HG02798 (cell line): ENCODE measurements at regions not wholly inside any gene's neighbourhood (a gene's known extent, or its start where the extent isn't known, plus 50 kb on each side); places are given as distances from the start of the nearest gene placed in this dataset.

Experiments
- ATAC-seq: cut with Tn5 transposase; IDR thresholded peaks from one replicate; pipeline ENCODE4 v1.9.1; 2021; ENCODE audit warnings: mild to moderate bottlenecking; ENCODE audit not compliant: unreplicated experiment, poor library complexity

DNA sequence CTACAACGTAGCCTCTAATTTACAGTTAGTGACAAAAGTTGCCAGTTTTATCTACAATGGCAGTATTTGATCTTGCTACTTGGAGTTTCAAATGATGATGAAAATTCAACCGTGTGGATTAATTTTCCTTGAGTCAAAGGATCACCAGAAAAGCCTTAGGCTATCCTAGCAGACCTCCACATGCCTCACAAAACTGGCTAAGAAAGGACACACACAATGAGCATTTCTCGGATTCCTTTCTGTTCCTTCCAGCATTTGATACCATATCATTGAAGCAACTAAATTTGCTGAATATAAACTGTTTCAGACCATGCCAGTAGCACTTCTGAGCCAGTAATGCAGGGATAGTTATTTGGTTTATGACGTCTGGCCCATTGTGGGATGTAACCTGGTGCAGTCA, 587.4 kb upstream of the MDFIC2 start:
- no peak for ATAC-seq

DNA sequence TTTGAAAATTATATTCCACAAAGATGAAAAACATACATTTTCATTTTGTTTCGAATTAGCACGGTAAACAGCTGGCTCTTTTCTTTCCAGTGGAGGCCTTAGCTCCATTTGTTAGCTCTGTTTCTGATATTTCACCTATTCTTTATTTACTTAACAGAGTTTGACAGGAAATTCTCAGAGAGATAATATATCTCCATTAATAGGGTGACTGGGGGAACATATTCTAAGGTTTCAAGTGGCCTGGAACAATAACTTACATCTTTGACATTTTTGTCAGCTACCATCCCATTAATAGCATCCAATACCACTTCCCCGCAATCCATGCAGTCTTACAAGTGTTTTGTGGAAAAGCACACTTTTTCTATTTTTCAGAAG, 577.6 kb upstream of the MDFIC2 start:
- ATAC-seq: no peak

DNA sequence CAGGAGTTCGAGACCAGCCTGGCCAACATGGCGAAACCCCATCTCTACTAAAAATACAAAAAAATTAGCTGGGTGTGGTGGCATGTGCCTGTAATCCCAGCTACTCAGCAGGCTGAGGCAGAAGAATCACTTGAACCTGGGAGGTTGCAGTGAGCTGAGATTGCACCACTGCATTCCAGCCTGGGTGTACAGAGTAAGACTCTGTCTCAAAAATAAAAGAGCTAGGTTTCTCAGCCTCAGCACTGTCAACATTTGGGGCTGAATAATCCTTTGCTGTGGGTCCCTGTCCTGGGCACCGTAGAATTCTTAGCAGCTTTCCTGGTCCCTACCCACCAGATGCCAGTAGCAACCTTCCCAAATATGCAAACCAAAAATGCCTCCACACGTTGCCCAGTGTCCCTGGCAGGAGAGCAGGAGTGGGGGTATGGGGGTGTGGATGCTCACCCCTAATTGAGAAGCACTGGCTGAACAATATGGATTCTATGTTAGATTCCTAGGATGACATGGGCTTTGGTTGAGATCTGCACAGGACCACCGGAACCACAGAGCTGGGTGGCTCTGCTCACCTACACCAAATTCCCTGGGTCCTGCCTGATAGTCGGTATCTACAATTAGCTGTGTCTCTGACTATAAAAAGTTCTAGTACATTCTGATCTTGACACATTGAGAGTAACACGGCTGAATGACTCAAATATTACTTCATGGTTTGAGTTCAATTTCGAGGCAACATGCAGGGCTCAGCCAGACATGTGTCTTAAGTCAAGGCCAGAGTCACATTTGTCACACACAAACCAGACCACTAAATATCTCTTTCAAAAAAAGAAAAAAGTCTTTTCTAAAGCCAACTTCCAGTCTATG, 577.0 kb upstream of the MDFIC2 start:
- ATAC-seq: no peak

DNA sequence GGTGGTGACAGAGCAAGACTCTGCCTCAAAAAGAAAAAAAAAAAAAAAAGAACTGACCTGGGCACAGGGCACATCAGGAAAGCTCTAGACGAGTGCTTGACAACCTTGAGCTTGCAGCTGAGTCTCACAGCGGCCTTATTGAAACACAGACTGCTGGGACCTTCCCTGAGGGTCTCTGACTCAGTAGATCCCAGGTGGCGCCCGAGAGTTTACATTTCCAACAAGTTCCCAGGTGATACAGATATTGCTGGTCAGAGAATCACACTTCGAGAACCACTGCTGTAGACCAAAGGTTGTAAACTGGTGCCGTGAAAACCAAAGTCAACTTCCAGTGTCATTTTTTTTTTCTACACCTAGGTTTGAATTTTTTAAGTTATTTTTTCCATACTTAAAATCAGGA, 573.2 kb upstream of the MDFIC2 start:
- no peak for ATAC-seq

DNA sequence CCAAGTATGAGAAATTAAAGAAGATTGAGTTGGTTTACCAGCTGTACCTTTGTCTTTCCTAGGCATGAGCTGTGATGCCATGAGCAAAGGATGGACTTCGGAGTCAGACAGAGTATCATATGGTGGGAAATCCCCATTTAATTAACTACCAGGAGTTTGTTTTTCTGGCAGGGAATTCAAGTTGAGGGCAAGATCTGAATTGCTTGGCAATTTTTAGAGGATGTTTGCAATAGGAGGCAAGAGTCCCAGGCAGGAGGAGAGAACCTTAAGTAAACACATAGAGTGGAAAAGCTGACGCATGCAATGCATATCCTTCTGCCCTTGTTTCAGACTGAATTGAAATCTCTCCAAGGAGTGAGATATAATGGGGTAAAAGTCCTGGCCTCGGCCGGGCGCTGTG, 569.7 kb upstream of the MDFIC2 start:
- ATAC-seq: no peak

DNA sequence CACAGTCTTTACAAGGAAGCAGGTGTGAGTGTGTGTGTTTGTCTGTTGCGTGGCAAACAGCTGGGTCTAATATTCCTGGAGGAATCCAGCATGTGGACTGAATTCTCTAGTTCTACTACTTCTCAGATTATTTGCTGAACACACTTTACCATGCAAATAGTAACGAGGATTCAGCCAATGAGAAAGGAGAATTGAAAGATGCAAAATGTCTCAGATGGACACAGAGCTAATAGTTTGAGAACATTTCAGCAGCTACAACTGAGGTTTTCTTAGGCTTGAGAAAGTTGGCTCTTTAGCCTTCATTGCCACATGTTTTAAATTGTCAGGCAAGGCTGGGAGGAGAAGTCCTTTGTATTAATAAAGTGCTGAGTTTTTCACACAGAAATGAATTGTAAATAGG, 568.0 kb upstream of the MDFIC2 start:
- ATAC-seq: no peak

DNA sequence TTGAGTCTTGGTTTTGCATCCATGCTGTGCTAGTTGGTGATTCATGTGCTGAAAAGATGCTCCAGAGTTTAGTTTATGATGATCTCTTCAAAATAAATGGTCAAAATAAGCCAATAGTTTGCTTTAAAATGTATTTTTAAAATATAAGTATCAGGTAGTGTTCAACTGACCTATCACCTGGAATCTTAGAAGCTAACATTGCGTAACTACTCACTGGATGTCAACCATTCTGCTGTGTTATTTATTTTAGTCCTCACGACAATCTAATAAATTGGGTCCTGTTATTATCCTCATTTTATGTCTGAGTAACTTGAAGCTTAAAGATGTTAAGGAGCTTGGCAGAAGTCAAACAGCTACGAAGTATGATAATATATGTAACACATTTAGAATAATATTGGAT, 563.7 kb upstream of the MDFIC2 start:
- no peak for ATAC-seq

DNA sequence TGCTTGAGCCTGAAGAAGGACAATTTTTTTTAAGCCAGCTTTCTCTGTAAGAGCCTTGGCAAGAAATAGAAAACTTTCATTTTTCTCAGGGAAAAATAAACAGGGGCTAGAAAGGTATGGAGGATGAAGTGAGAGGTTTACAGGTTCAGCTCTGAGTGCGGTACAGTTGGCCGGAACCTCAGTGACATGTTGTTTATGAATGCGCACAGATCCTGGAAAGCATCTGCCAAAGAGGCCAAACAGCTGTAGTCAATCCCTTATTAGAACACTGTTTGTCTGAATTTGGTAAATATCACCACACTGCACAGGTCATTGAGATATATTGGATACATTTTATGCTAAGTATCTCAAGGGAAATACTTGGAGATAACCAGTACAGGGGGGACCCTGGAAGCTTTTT, 561.8 kb upstream of the MDFIC2 start:
- no peak for ATAC-seq

DNA sequence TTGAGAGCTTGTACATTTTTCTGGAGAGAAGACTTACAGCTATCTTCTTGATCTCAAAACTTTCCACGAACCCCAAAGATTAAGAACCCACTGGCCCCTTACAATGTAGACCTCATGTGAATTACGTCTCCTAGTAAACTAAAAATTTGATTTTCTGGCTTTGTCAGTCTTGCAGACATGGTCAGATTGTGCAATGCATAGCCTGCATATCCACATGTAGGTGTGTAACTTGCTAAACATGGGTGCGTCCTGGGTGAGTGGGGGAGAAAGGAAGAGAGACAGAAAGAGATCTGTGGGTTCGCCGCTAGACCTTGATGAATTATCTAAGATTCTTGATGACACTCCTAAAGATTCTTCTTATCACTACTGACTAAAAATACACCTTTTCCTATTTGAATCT, 561.2 kb upstream of the MDFIC2 start:
- ATAC-seq: no peak

DNA sequence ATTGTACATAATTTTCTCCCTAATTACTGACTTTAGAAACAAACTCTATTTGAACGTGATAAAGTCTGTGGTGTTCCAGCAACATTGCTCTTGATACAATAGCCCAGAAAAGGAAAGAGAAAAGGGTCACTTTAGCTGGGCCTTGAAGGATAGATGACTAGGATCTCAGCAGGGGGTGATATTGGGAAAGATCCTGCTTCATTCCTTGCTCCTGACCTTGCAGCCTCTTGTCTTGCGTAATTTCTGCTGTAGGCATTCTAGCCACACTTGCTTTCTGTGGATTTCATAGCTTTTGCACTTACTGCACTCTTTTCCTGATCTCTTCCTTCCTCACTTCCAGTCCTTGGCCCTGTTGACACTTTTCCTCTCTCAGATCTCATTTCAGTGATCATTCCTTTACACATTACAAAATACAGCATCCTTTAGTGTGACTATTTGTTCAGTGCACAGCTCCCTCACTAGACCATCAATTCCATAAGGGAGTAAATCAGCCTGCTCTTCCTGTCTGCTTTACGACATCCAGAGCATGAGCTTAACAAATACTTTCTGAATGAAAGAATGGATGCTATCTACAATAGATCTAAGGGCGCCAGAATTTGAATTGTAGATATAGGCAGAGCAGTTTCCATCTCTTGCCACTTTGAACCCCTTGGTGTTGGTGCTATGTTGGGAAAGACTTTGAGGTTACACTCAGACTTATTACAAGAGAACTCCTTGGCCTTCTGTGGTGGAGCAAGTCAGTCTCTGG, 559.6 kb upstream of the MDFIC2 start:
- no peak for ATAC-seq

DNA sequence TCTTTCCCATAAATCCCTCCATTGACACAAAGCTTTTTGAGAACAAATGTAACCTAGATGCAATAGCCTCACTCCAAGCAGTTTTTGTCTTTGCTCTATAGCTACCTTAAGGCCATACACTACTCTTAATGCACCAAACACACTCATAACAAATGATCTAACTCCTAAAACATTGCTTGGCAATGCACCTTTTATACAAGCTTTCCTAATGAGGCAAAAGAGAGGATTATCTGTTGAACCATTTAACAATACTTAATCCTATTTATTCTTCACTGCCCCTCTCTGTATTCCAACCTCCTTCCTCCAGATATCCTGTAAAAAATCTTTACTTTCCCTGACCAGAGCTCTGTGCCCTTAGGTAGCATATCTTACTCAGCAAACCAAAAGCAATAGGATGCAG, 558.1 kb upstream of the MDFIC2 start:
- ATAC-seq: no peak

DNA sequence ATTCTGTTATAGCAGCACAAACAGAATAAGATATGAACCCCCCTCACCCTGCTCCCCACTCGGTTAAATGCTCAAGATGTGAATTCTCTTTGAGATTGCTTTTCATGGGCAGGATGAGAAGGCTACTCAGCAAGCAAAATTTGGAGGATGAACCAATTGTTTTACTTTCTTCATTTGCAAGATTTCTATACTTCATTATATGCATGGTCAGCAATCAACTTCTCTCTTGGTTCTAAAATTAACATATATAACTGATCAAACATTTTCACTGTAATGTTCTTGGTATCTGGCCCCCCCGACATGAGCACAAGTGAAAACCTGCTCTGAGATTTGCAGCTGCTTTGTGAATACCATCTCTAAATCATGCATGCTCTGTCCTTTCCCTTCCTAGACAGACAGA, 556.1 kb upstream of the MDFIC2 start:
- no peak for ATAC-seq

DNA sequence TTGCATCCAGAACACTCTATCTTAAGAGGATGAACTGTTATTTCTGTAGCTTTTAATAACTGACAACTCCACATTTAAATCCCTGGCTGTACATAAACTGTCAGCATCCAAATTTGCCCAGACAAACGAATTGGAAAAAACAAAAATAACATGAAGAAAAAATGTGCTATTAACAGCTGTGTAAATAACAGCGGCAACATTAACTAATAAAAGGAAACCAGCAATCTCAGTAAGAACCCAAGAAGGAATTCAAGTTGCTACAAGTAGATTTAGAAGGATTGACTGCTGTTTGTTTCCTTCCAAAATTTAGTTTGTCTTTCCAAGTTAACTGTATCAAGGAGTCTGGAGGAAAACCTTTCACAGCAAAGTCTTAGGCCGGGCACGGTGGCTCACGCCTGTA, 550.6 kb upstream of the MDFIC2 start:
- no peak for ATAC-seq

DNA sequence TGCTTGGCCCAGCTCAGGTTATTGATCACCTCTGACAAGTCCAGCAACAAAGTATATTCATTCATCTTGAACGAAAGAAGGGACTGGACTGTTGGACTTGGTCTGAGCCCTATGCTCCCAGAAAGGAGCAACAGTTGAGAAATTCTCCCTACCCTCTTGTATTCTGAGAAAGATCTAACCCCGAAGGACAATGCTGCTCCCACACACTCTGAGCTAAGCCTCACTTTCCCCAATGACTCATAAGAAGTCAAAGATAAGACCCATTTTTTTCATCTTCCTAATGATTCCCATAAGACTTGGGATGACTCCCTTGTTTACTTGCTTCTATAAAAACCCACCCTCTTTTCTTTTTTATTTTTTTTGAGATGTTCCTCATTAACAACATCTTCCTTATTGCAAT, 549.4 kb upstream of the MDFIC2 start:
- ATAC-seq: no peak

DNA sequence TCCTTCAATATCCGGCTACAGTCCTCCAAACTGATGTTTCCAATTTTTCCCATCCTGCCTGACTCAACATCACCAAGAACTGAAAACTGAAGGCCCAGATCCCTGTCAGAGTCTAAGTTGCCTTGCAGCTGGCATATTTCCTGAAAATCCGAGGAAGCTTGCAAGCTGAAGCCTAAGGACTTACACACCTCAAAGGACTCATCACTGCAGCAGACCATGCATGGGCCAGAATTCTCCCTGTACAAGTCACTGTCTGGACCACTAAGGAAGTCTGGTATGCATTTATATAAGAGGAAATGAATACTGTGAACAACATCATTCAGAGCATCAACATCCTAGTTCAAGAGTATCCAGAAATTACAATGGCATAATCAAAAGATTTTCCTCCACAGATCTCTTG, 548.8 kb upstream of the MDFIC2 start:
- no peak for ATAC-seq

DNA sequence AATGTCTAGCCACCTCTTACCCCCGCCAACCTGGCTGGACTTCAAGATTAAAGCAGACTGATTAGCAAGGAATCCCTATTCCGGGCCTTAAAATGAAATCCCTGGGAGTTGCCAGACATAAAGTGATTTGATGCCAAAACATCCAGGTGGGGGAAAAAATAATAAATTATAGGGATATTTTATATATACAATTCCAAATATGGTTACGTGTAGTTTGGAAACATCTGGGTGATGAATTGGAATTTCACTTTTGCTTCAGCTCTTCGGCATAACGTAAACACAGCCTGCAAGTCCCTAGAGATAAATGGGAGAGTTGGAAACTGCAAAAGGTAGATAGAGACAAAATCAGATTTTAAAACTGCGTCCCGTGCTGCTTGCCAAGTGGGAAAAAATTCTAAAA, 545.5 kb upstream of the MDFIC2 start:
- no peak for ATAC-seq

DNA sequence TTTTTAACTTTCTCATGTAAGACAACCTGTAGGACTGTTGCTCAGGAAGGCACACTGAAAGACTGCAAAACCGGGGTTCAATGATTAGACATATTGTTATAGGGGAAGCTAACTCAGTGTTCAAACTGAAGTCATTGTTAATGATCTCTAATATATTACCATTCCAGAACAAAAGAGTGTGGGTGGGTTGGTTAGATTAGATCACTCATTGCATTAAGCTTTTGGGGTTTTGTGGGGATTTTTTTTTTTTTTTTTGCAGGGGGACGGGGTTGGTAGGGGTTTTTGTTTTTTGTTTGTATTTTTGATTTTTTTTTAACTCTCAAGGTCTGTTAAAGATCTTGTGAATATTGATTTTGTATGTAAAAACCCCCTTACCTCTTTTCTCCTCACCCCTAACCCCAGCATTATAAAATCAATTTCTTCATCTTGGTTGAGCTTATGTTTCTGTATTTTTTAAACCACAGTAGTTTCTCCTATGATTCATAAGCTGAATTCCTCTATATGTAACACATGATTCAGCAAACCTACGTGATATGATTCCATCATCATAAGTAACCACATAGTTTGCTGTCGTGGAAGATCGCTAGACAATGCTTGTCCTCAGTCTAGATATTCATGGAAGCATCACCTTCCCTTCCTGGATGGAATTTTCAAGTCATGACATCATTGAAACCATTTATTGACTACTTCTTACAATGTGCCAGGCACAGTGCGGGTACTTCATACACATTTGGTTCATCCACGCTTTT, 544.1 kb upstream of the MDFIC2 start:
- ATAC-seq: peak; percentile 55

DNA sequence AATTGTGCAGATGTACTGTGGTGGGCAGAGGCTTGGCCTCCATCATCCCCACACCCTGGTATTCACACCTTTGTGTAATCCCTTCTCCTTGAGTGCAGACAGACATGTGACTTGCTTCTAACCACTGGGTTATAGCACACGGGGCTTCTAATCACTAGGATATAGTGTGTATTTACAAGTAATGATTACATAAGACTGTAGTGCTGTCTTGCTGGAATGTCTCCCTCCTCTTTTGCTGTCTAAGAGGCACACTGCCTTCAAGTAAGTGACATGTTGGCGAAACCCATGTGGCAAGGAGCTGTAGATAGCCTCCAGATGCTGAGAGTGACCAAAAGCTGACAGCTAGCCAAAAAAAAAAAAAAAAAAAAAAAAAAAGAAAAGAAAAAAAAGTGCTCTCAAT, 542.7 kb upstream of the MDFIC2 start:
- ATAC-seq: no peak

DNA sequence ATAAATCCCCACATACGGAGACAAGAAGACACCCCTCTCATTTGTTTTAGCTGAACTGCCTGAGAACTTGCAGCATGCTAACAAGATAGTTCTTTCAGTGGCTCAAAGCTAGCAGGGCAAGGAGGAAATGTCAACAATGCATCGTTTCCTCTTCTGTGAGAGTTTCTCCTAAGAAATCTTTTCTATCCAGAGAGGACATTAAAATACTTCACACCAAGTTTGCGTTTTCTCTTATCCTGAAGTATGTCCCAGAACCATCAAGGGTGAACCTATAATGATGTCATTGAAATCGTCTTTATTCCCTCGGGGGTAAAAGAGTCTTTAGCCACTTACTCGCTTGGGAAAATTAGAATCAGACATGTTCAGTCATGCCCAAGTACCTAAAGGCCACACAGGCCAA, 541.7 kb upstream of the MDFIC2 start:
- ATAC-seq: no peak

DNA sequence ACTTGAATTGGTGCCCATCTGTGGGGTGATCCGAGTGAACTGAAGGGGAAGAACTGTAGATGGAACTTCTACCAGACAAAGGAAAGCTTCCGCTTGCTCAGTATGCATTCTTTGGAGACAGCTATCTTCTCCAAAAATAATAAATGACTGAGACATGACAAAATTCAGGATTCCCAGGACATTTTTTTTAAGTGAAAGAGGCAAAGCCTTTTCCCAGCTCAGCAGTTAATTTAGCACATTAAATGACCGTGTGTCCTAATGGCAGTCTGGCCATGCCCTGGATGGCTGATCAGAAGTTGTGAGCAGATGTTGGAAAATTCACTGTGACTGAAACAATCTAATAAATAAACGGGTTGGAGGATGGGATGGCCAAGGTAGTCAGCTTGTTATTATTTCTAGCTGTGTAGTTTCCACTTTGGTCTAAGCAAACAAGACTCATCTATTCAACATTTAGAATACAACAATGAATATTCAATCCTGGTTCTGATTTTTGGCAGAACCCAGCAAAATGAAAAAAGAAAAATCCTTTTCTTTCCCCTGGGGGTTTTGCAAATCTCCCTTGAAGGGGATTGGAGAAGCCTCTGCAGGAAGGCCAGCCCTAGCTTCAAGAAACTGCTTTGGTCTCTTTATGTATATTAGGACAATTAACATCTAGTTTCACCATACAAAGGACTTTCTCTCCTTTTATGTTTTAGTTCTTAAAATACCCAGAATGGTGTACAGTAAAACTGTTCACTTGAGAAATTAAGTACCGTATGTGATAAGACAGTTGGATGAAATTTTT, 540.9 kb upstream of the MDFIC2 start:
- ATAC-seq: no peak
